ENCODE measurements at regions not wholly inside any gene's neighbourhood (a gene's known extent, or its start where the extent isn't known, plus 50 kb on each side); places are given as distances from the start of the nearest gene placed in this dataset.

DNA sequence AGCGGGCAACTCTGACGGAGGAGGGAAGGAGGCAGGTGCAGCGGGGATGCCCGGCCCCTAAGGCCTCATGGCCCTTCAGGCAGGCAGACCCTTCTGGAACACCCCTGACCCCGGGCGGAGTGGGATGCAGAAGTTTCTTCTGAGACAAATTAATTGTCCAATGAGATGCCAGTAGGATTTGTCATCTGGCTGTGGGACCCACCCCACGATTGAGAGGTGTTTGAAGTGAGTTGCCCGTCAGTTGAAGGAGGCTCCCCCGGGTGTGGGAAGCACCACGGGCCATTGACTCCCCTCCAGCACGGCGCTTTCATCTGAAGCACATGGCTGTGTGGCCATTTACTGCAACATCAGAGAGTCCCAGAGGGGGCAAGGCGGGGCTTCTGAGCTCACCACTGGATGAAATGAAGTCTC is 527.8 kb downstream of the BRD1 start:
- DNase-seq (ENCODE audit: extremely low read depth, insufficient read length), result no peak
- H3K27me3 ChIP-seq (replicated peaks; ENCODE audit: control insufficient read depth, insufficient read depth, low read length), result no peaks in the 10 kb centered on the region; the same call in 1 of the 2 replicates
- H3K4me3 ChIP-seq (replicated peaks; ENCODE audit: low read depth, low read length), result no peak overlapping the region
- TF ChIP-seq CTCF (IDR thresholded peaks at IDR 0.05; ENCODE audit: insufficient read depth, low read length, poor library complexity, severe bottlenecking), result no peak
- no peaks in the 10 kb centered on the region for H3K36me3 ChIP-seq (ENCODE audit: control insufficient read depth, insufficient read depth, low read length)

DNA sequence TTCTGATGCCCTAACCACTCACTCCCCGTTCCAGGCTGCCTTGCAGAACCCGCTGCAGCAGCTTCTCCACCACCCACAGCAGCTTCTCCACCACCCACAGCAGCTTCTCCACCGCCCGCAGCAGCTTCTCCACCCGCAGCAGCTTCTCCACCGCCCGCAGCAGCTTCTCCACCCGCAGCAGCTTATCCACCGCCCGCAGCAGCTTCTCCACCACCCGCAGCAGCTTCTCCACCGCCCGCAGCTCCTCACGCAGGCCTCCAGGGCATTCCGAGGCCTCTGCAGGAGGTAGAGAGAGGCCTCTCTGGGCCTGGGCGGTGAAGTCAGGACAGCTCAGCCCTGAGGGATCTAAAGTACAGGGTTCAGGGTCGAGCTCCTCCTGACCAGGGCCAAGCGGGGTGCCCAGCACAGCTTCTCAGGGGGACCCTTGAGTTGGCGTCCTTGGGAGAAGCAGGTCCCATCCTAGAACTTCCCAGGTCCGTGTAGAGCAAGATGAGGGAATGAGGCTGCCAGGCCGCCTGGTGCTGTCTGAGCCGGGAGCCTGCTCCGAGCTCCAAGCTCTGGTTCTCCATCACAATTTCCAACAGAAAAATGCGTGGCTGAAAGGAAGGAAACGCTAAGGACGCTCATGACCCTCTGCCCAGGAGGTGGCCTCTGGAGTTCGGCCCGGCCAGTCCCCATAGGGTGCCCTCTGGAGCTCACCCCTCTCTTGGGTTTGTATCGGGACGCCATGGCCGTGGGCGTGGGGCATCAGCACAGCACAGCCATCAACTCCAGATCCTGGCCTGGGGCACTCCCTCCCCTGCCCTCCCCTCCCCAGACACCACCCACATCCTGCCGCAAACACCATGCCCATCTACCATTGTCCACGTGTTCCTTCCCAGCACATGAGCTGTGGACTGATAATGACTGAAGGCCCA is 528.6 kb downstream of the BRD1 start:
- TF ChIP-seq CTCF (IDR thresholded peaks at IDR 0.05; ENCODE audit: insufficient read depth, low read length, poor library complexity, severe bottlenecking), result no peak
- DNase-seq (ENCODE audit: extremely low read depth, insufficient read length), result no peak
- Histone ChIP-seq H3K4me3 (replicated peaks; ENCODE audit: low read depth, low read length) (no peak overlapping the region), H3K36me3 (ENCODE audit: control insufficient read depth, insufficient read depth, low read length) (no peaks in the 10 kb centered on the region), H3K27me3 (replicated peaks; ENCODE audit: control insufficient read depth, insufficient read depth, low read length) (no peaks in the 10 kb centered on the region)

DNA sequence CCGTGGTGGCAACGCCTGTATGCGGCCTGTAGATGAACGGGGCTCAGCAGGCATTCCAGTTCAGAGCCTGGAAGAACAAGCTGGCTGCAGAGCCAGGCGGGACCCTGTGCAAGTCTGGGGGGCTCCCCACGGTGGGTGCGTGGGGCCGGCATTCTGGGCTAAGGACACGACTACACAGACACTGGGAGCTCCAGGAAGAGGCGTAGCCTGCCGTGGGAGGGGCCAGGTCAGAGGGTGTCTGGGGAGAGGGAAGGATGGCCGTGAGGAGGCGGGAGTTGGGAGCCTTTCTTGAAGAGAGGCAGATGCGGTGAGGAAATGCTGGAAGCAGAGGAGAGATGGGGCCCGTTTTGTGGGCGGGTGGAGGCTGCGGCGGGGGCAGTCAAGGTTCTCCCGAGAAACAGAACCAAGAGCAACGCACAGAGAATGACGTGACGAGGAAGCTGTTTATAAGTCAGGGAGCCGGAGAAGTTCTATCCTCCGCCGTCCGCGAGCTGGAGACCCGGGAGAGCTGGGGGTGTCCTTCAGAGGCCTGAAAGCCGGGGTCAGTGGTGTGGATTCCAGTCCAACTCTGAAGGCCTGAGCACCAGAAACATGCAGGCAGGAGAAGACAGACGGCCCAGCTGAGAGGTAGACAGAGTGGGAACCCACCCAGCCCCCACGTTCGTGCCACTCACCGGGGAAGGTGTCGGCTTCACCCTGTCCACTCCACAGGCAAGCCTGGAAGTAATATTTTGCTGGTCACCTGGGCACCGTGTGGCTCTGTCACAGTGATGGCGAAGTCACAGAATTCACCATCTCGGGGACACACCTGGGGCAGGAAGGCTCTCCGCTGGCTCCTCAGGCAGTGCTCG is 529.6 kb downstream of the BRD1 start:
- no peaks in the 10 kb centered on the region for H3K27me3 ChIP-seq (replicated peaks; ENCODE audit: control insufficient read depth, insufficient read depth, low read length)
- no peak for DNase-seq (ENCODE audit: extremely low read depth, insufficient read length)
- H3K36me3 ChIP-seq (ENCODE audit: control insufficient read depth, insufficient read depth, low read length), result no peaks in the 10 kb centered on the region
- TF ChIP-seq CTCF (IDR thresholded peaks at IDR 0.05; ENCODE audit: insufficient read depth, low read length, poor library complexity, severe bottlenecking), result no peak
- H3K4me3 ChIP-seq (replicated peaks; ENCODE audit: low read depth, low read length), result no peak overlapping the region

GRCh38 chr22:49297286-49297870 is 530.3 kb downstream of the BRD1 start:
- no peak for TF ChIP-seq CTCF (IDR thresholded peaks at IDR 0.05; ENCODE audit: insufficient read depth, low read length, poor library complexity, severe bottlenecking)
- Histone ChIP-seq H3K27me3 (replicated peaks; ENCODE audit: control insufficient read depth, insufficient read depth, low read length) (no peaks in the 10 kb centered on the region), H3K4me3 (replicated peaks; ENCODE audit: low read depth, low read length) (no peak overlapping the region), H3K36me3 (ENCODE audit: control insufficient read depth, insufficient read depth, low read length) (no peaks in the 10 kb centered on the region)
- DNase-seq (ENCODE audit: extremely low read depth, insufficient read length), result no peak

DNA sequence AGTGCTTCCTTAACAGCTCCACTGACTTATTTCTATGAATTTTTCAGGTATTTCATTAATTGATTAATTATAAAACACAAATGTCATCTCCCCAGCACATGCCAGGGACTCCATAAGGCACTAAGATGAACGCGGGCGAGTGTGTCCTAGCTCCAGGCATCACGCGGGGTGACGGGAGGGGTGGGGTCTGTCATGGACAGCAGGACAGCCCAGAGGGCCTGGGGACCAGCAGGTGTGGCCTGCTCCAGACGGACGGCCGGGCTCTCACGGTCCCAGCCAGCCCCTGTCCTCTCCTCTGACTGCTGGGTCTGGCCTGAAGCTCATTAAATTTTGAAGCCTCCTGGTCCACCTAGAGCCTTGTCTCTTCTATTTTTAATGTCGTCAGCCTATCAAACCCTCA is 531.1 kb downstream of the BRD1 start:
- no peak for DNase-seq (ENCODE audit: extremely low read depth, insufficient read length)
- no peaks in the 10 kb centered on the region for H3K27me3 ChIP-seq (replicated peaks; ENCODE audit: control insufficient read depth, insufficient read depth, low read length)
- no peaks in the 10 kb centered on the region for H3K36me3 ChIP-seq (ENCODE audit: control insufficient read depth, insufficient read depth, low read length)
- no peak overlapping the region for H3K4me3 ChIP-seq (replicated peaks; ENCODE audit: low read depth, low read length)
- TF ChIP-seq CTCF (IDR thresholded peaks at IDR 0.05; ENCODE audit: insufficient read depth, low read length, poor library complexity, severe bottlenecking), result no peak
